Endothelial cell (in vitro differentiated cells): ENCODE measurements at regions not wholly inside any gene's neighbourhood (a gene's known extent, or its start where the extent isn't known, plus 50 kb on each side); places are given as distances from the start of the nearest gene placed in this dataset.

ENCODE experiments used
- DNase-seq: peaks from one replicate; pipeline ENCODE4 v3.0.0; 2021; ENCODE audit warnings: low spot score
- H3K27ac Mint-ChIP-seq: one replicate; pipeline ENCODE4 v1.8.0; 2021; ENCODE audit warnings: mixed read lengths, inconsistent platforms; ENCODE audit not compliant: unreplicated experiment
- H3K27me3 Mint-ChIP-seq: one replicate; pipeline ENCODE4 v1.8.0; 2021; ENCODE audit warnings: mild to moderate bottlenecking, moderate library complexity, mixed read lengths, inconsistent platforms; ENCODE audit not compliant: unreplicated experiment
- H3K36me3 Mint-ChIP-seq: one replicate; pipeline ENCODE4 v1.8.0; 2021; ENCODE audit warnings: mild to moderate bottlenecking, low read depth, mixed read lengths, inconsistent platforms; ENCODE audit not compliant: unreplicated experiment
- H3K4me1 Mint-ChIP-seq: one replicate; pipeline ENCODE4 v1.8.0; 2021; ENCODE audit warnings: mild to moderate bottlenecking, mixed read lengths, inconsistent platforms; ENCODE audit not compliant: unreplicated experiment
- H3K4me3 Mint-ChIP-seq: one replicate; pipeline ENCODE4 v1.8.0; 2021; ENCODE audit warnings: mild to moderate bottlenecking, mixed read lengths, inconsistent platforms; ENCODE audit not compliant: unreplicated experiment
- H3K9me3 Mint-ChIP-seq: one replicate; pipeline ENCODE4 v1.8.0; 2021; ENCODE audit warnings: mixed read lengths, inconsistent platforms; ENCODE audit not compliant: unreplicated experiment
- CTCF ChIP-seq: fragments of 200-600 bp; sonication (generic); IDR thresholded peaks from one replicate; pipeline ENCODE4 v1.5.0; 2021; ENCODE audit warnings: antibody characterized with exemption; ENCODE audit not compliant: unreplicated experiment

GRCh38 chr7:16113058-16113457 lies 308.3 kb downstream of the CRPPA start:
- Mint-ChIP-seq H3K9me3 (no peaks in the 10 kb centered on the region), H3K27me3 (no peaks in the 10 kb centered on the region), H3K4me1 (no peaks in the 10 kb centered on the region), H3K4me3 (no peak overlapping the region), H3K27ac (no peak overlapping the region), H3K36me3 (no peaks in the 10 kb centered on the region)
- no peak for TF ChIP-seq CTCF
- DNase-seq: no peak

GRCh38 chr7:16106869-16107268 lies 314.5 kb downstream of the CRPPA start:
- DNase-seq: no peak
- H3K4me1 Mint-ChIP-seq: no peaks in the 10 kb centered on the region
- H3K4me3 Mint-ChIP-seq: no peak overlapping the region
- H3K27ac Mint-ChIP-seq: no peak overlapping the region
- TF ChIP-seq CTCF: no peak
- peaks cover 5% of the 10 kb centered on the region for H3K9me3 Mint-ChIP-seq
- H3K36me3 Mint-ChIP-seq: peaks cover 4% of the 10 kb centered on the region
- H3K27me3 Mint-ChIP-seq: no peaks in the 10 kb centered on the region

GRCh38 chr7:16106300-16106699 lies 315.0 kb downstream of the CRPPA start:
- Mint-ChIP-seq H3K36me3 (peaks cover 4% of the 10 kb centered on the region), H3K27ac (no peak overlapping the region), H3K4me3 (no peak overlapping the region), H3K9me3 (peaks cover 5% of the 10 kb centered on the region), H3K4me1 (no peaks in the 10 kb centered on the region), H3K27me3 (no peaks in the 10 kb centered on the region)
- DNase-seq: no peak
- TF ChIP-seq CTCF: no peak

GRCh38 chr7:16099302-16099849 lies 322.0 kb downstream of the CRPPA start:
- Mint-ChIP-seq H3K9me3 (no peaks in the 10 kb centered on the region), H3K36me3 (no peaks in the 10 kb centered on the region), H3K4me1 (peaks cover 9% of the 10 kb centered on the region), H3K4me3 (no peak overlapping the region), H3K27me3 (no peaks in the 10 kb centered on the region), H3K27ac (no peak overlapping the region)
- no peak for TF ChIP-seq CTCF
- DNase-seq: no peak

GRCh38 chr7:16098585-16099179 lies 322.7 kb downstream of the CRPPA start:
- peak; percentile 21 for DNase-seq
- Mint-ChIP-seq H3K9me3 (no peaks in the 10 kb centered on the region), H3K27ac (peak overlapping the region; percentile 89), H3K36me3 (no peaks in the 10 kb centered on the region), H3K4me3 (no peak overlapping the region), H3K4me1 (peaks cover 9% of the 10 kb centered on the region), H3K27me3 (no peaks in the 10 kb centered on the region)
- peak; percentile 93 for TF ChIP-seq CTCF
